GM21515 (cell line): ENCODE measurements at regions not wholly inside any gene's neighbourhood (a gene's known extent, or its start where the extent isn't known, plus 50 kb on each side); places are given as distances from the start of the nearest gene placed in this dataset.
"Not testable (repeated sequence)": the region's sequence is repeated elsewhere in the genome, so short reads cannot be mapped to it uniquely, and the experiment has no call there.

ENCODE experiments used
- ATAC-seq: cut with Tn5 transposase; IDR thresholded peaks from one replicate; pipeline ENCODE4 v1.9.1; 2021; ENCODE audit not compliant: unreplicated experiment

DNA sequence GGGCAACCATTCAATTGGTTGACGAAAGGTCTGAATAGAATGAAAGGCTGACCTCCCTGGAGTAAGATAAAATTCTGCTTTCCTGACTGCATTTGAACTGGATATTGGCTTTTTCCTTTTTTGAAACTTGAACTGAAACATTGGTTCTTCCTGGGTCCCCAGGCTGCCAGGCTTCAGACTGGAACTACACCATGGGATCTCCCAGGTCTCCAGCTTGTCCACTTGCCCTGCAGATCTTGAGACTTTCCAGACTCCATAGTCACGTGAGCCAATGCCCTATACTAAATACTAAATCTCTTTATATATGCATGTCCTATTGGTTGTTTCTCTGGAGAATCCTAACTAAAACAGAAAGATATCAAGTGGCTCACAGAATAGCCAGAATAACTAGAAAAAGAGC, 118.7 kb upstream of the KRR1 start:
- no peak for ATAC-seq

DNA sequence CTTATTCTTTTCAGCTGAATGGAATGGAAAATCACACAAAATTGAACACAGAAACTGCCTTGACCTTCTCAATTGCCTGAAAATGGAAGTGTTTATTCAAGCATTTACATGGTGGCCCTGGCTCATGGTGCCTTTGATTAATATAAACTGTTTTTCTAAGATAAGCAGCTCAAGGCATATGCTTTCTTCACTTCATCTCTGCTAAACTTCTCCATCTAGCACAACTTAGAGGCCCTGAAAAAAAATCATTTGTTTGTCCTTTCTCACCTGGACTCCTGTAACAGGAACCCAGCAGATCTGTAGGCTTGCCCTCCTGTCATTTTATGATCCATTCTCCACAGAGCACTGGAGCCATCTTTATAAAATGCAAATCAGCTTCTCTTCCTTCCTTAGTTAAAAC, 117.5 kb upstream of the KRR1 start:
- no peak for ATAC-seq

DNA sequence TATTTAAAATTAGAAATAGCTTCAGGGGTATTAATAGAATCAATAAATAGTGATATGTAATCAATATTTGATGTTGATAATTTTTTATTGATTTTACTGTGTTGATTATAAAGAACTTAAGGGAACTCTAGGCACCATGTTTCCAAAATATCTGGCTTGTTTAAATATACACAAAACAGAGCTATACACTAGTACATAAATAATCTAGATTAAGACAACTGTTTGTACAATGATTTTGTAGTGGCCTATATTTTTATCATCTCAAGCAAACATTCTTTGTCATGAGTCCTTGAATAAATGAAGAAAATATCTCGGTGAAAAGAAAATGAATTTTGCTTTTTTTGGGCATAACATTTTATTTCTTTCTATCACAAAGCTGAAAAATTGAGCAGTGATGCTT, 117.1 kb upstream of the KRR1 start:
- ATAC-seq = no peak

DNA sequence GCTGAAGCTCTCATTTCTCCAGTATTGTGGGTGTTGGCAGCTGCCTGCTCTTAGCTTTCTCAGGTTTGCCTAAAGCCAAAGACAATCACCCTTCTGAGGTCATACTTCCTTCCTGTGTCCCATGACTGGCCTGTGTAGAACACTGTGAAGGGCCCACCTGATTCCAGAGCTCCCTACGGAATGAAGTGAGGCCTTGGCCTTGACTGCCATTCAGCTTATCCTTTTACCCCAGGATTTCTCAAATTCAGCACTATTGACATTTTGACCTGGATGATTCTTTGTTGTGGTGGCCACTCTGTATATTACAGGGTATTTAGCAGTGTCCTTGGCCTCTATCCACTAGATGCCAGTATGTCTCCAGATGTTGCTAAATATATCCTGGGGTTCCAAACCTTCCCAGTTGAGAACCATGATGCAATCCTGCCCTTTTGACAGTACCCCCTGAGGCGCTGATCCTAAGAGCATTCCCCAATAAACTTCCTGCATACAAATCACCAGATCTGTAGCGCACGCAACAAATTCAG, 112.3 kb upstream of the KRR1 start:
- no peak for ATAC-seq

DNA sequence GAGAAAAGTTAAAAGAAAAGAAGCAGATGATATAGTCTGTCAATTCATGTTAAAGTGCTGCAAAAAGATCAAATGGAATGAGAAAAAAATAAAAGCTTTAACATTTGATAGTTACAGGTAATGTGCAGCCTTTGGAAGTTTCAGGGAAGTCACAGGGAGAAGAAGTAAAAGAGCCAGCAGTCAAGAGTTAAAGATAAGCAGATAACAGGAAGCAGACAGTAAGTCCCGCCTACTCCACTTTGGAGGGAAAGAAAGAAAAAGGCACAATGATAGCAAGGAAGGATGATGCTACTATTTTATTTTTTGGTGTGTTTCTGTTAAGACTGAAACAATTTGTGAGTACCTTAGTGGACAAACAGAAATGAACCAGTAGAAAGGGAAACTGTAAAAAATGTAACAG, 111.1 kb upstream of the KRR1 start:
- ATAC-seq = no peak

DNA sequence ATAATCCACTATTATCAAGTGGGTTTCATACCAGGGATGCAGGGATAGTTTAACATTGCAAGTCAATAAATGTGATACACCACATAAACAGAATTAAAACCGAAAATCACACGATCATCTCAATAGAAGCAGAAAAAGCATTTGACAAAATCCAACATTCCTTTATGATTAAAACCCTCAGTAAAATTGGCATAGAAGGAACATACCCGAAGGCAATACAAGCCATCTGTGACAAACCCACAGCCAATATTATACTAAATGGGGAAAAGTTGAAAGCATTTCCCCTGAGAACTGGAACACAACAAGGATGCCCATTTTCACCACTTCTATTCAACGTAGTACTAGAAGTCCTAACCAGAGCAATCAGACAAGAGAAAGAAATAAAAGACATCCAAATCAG, 103.0 kb upstream of the KRR1 start:
- ATAC-seq = not testable (repeated sequence)

DNA sequence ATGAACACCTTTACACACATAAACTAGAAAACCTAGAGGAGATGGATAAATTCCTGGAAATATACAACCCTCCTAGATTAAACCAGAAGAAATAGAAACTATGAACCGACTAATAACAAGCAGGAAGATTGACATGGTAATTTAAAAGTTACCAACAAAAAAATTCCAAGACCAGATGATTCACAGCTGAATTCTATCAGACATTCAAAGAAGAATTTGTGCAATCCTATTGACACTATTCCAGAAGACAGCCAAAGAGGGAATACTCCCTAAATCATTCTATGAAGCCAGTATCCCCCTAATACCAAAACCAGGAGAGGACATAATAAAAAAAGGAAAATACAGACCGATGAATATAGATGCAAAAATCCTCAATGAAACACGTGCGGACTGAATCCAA, 102.6 kb upstream of the KRR1 start:
- ATAC-seq = no peak

DNA sequence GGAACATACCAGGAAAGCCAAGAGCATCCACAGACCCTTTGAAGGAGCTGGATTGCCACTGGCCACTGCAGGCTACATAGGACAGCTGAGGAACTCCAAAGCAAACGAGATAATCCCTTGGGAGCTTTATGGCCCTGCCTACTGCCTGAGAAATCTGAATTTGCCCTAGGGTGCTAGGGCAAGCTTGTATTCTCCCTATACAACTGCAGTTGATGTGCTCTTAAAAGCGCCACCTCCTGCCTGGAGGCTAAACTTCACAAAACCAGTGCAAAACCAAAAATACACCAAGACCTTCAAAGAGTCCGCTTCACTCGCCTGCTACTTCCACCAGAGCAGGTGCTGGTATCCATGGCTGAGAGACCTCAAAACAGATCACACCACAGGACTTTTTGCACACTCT, 99.6 kb upstream of the KRR1 start:
- no peak for ATAC-seq

DNA sequence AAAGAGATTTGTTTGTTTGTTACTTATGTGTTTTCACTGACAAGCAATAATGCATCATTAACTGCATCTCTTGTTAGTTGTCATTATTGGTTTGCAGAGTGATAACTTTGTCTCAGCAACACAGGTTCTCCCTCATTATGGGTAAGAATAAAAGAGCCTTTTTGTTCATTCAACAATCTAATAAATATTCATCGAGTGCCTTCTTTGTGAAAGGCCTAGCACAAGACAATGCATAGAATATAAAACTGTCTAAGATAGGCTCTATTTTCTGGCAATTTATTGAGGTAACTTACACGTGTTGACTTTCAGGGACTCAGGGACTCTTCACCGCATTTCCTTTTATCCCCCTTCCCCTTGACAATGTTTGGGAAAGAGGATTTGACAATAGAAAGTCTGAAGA, 95.5 kb upstream of the KRR1 start:
- no peak for ATAC-seq

DNA sequence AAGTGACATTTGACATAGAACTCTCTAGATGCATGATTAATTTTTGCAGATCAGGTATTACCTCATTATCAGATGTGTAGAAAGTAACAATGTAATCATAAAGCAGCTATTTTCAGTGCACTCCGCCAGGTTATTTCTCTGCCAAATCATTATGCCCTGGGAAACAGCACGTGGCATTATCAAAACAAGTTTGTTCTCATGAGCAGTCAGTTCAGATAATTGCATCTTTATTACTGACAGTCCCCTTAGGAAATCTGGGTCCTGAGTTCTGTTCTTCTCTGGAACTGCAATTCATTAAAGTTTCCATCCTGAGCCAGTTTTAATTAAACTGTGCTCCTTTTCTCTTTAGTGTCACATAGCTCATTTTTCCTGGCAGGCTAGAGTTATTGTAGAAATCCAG, 94.7 kb upstream of the KRR1 start:
- no peak for ATAC-seq

DNA sequence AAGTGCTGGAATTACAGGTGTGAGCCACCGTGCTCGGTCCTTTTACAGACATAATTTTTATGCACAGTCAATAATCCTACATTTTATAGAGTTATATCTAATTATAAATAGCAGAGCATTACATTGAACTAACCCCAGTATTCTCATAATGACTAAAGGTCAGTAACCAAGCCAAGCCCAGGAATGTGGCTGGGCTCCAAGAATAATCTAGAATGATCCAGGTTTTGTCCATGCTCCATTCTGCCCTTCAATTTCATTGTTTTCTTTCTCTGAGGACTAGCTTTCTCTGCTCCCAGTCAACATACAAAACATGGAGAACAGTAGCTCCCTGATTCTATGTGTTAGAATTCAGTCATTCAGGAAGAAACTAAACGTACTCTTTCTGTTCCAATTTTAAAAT, 92.1 kb upstream of the KRR1 start:
- ATAC-seq = no peak

DNA sequence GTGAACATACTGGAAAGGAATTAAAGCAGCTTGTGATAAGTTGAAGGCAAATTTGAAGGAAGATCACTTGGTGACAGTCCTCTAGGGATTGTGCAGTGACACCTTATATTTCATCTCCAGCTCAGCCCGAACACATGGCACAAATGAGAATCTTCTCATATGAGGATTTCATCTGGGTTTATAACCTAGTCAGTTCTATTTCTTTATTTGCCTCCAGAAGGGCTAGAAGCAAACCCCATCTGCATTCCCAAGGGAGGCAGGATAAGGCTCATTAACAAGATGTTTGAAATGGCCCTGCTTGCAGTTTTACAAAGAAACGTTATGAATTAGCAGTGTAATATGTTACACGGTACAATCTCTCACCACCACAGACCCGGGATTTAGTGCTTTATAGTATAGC, 90.7 kb upstream of the KRR1 start:
- no peak for ATAC-seq

DNA sequence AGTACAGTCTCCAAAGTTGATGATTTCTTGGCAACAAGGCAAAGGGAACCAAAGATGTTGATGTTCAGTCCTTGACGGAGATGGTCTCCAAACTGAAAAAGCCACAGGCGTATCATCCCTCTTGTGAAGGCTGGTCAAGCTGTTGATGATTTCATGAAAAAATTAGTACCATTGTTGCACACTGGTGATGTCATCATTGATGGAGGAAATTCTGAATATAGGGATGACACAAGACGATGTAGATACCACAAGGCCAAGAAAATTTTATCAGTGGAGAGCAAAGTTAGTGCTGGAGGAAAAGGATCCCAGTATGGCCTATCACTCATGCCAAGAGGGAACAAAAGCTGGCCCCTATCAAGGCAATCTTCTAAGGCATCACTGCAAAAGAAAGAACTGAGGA, 88.7 kb upstream of the KRR1 start:
- no peak for ATAC-seq

DNA sequence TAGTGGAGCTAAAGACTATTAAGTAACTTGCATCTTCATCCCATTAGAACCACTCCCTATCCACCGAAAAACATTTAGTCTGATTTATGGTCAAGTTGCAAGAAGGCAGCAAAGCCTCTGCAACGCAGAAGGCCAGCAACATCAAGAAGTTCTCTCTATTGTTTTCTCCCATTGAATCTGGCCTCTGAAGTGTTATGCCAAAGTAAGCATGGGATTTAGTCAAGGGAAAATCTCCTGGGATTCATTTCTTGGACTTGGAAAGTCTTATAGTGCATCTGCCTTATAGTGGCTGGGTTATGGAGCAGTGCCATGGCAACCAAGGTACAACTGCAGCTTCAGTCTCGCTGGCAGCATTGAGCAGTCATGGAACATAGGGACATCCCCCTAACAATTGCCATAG, 87.7 kb upstream of the KRR1 start:
- no peak for ATAC-seq

DNA sequence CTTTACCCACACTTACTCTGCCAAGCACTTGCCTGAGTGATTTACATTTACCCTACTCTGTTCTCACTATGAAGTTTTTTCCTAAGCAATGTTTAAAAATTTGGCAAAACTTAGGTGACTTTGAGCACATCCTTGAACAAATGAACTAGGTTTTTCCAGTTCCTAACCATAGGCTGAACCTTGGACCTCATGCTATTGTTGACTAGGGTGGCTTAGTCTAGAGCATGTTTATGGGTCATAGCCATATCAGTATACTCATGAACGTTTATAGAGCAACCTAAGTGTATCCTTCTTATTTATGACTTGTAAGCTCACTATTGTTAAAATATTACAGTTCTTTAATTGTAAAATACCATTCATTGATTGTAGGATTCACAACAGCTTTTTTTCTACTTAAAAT, 85.0 kb upstream of the KRR1 start:
- ATAC-seq = no peak

DNA sequence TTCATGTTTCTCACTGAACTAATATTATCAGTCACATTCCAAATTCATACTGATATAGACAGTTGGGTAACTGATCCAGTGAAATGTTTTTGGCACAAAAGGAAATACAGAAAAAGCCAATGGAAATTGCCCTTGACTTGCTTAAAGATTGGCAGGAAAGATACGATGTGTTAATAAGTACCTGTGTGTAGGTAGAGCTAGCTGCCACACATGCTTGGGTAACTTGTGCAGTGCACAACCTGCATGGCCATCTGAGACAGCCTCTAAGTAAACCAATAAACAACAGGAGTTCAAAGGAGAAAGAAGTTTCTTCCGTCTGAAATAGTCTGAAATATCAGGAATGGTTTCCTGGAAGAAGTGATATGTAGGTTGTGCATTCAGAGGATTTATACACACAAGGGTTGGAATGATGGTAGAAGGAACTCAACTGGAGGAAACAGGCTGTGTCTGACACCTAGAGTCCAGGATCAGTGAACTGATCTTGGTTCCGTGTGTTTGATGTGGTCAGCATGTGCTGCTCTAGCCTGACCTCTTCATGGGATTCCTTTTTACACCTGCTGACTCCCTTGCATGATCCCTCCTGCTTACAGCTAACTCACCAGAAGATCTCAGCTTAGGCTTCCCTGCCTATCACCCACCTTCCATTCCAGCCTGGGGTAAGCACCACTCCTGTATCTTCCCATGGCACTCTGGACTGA, 81.4 kb upstream of the KRR1 start:
- no peak for ATAC-seq

DNA sequence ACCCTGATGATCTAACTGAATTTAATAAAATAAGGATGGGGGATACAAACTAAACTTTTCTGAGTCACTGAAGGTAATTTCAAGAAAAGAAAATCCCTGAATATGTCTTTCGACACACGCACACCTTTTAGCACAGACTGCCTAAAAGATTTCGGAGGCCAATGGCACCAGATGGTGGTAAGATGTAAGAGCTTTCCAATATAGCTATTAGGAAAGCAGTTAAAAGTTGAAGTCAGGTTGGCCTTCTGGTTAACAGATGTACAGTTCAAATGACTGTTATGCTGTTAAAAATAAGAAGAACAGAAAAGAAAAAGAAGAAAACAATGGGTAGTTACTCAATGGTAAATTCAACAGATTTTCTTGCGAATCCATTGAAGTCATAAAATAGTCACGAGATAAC, 80.7 kb upstream of the KRR1 start:
- ATAC-seq = no peak

DNA sequence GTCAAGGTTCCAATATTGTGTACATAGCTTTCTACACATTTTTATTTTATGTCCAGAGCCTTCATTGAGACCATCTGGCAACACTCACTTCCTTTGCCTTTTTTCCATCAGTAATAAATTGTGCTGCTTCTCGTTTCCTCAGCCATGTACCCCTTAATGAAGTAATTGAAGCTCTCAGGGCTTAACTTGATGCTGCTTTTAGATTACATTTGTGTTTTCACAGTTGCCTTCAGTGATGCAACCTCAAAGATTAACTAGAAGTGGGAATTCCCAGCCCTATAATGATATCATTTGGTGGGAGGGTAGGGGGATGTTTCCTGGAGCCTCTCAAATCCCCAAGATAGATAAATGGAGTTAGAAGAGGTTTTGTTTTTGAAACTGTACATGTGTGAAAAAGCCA, 80.2 kb upstream of the KRR1 start:
- no peak for ATAC-seq

DNA sequence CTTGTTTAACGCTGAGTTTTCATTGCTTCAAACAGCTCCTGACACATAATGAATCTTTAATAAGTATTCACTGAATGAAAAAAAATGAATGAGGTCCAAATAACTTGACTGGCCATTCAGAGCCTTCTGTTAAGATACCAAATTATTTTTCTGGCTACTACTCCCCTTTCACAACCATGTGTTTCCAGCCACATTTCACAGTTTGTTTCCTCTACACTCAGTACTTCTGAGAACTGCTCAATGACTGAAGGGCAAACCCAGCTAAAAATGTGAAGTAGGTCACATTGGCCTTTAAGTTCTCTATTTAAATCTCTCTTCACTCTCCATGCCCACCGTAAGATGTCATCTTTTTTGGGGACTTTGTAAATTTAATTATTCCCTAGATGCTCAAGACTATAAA, 78.4 kb upstream of the KRR1 start:
- ATAC-seq = no peak

DNA sequence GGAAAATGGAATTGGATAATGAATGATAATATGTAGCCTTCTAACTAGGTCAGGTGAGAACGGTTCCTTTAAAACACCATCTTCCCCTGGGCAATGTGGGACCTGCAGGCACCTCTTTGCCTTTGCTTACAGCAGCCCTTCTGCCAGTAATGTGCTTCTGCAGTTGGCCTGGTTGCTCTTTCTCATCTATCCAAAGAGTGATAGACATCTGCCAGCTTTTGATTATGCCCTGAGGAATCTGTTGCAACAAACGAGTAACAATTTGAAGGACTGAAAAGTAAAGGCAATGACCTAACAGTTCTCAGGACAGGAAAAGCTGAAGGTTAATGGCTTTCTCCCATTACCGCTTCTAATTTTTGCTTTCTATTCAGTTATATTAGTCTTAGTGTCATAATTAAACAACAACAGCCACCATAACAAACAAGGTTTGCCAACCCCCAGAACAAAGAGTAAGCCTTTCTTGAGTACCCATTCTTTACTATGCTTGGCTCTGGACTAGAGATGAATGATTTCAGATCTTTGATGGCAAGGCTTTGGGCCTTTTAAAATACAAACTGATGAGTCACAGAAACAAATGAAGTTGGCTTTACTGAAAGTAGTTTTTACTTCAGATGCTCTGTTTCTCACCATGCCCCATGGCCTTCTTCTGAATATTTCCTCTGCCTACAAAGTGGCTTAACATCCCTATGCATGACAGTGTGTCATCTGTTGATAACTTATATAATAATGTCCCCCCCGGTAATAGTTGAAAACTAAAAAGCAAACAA, 76.1 kb upstream of the KRR1 start:
- ATAC-seq = no peak

DNA sequence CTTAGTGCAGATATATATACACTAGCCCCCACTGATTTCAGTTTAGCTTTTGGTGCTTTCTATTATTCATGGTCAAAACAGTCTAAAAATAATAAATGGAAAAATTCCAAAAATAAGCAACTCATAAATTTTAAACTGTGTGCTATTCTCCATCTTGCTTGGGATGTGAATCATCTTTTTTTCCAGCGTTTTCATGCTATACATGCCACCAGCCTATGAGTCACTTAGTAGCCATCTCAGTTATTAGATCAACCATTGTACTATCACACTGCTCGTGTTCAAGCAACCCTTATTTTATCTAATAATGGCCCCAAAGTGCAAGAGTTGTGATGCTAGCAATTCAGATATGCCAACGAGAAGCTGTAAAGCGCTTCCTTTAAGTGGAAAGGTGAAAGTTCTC, 73.9 kb upstream of the KRR1 start:
- ATAC-seq = no peak

DNA sequence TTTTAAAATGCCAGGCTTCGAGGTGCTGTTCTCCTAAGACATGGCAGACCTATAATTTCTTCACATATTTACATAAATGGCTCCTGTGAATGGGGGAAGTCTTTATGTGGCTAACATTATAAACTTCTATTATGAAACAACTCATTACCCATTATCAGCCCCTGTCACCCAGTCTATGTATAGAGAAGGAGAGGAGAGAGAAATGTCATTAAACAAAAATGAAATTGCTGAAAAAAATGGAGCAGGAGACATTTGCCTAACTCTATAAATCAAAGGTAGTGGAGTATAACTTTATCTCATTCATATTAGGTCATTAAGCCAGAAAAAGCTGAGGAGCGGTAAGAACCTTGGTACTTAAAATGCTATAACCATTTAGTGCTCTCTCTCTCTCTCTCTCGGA, 71.9 kb upstream of the KRR1 start:
- no peak for ATAC-seq

DNA sequence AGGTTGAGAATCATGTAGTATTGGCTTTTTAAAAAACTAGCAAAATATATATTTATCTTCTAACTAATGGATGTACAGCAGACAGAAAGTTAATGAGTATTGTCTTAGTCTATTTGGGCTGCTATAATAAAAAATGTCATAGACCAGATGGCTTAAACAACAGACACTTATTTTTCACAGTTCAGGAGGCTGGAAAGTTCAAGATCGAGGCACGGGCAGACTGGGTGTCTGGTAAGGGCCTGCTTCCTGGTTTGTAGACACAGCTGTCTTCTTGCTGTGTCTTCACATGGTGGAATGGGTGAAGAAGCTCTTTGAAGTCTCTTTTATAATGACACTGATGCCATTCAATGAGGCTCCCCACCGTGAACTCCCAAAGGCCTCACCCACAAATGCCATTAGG, 70.1 kb upstream of the KRR1 start:
- no peak for ATAC-seq
